ENCODE measurements at regions not wholly inside any gene's neighbourhood (a gene's known extent, or its start where the extent isn't known, plus 50 kb on each side); places are given as distances from the start of the nearest gene placed in this dataset.

GRCh38 chr18:72360634-72361033, 183.5 kb downstream of the CBLN2 start:
- TF ChIP-seq CTCF (IDR thresholded peaks at IDR 0.05; ENCODE audit: unreplicated experiment in 3 of 3): no peak
- Mint-ChIP-seq H3K4me1 (no peaks in the 10 kb centered on the region), H3K27ac (no peak overlapping the region), H3K27me3 (ENCODE audit: low read depth) (no peaks in the 10 kb centered on the region), H3K36me3 (ENCODE audit: low read depth) (no peaks in the 10 kb centered on the region), H3K9me3 (no peaks in the 10 kb centered on the region), H3K4me3 (no peak overlapping the region)

GRCh38 chr18:72342933-72343332, 201.2 kb downstream of the CBLN2 start:
- Mint-ChIP-seq H3K4me1 (no peaks in the 10 kb centered on the region), H3K9me3 (no peaks in the 10 kb centered on the region), H3K36me3 (ENCODE audit: low read depth) (no peaks in the 10 kb centered on the region), H3K27ac (no peak overlapping the region), H3K4me3 (no peak overlapping the region), H3K27me3 (ENCODE audit: low read depth) (peaks cover 8% of the 10 kb centered on the region)
- no peak for TF ChIP-seq CTCF (IDR thresholded peaks at IDR 0.05; ENCODE audit: unreplicated experiment in 3 of 3)

GRCh38 chr18:72339976-72340375, 204.2 kb downstream of the CBLN2 start:
- Mint-ChIP-seq H3K4me1 (no peaks in the 10 kb centered on the region), H3K4me3 (no peak overlapping the region), H3K27me3 (ENCODE audit: low read depth) (peaks cover 6% of the 10 kb centered on the region), H3K9me3 (no peaks in the 10 kb centered on the region), H3K27ac (no peak overlapping the region), H3K36me3 (ENCODE audit: low read depth) (no peaks in the 10 kb centered on the region)
- TF ChIP-seq CTCF (IDR thresholded peaks at IDR 0.05; ENCODE audit: unreplicated experiment in 3 of 3): no peak

GRCh38 chr18:72336786-72337185, 207.4 kb downstream of the CBLN2 start:
- peaks cover 13% of the 10 kb centered on the region for H3K27me3 Mint-ChIP-seq (ENCODE audit: low read depth)
- no peak overlapping the region for H3K27ac Mint-ChIP-seq
- no peaks in the 10 kb centered on the region for H3K4me1 Mint-ChIP-seq
- TF ChIP-seq CTCF (IDR thresholded peaks at IDR 0.05; ENCODE audit: unreplicated experiment in 3 of 3): no peak
- H3K4me3 Mint-ChIP-seq: no peak overlapping the region
- H3K9me3 Mint-ChIP-seq: no peaks in the 10 kb centered on the region
- no peaks in the 10 kb centered on the region for H3K36me3 Mint-ChIP-seq (ENCODE audit: low read depth)

GRCh38 chr18:72329533-72329932, 214.6 kb downstream of the CBLN2 start:
- no peaks in the 10 kb centered on the region for H3K4me1 Mint-ChIP-seq
- H3K27ac Mint-ChIP-seq: no peak overlapping the region
- no peaks in the 10 kb centered on the region for H3K9me3 Mint-ChIP-seq
- TF ChIP-seq CTCF (IDR thresholded peaks at IDR 0.05; ENCODE audit: unreplicated experiment in 3 of 3): no peak
- H3K4me3 Mint-ChIP-seq: no peak overlapping the region
- no peaks in the 10 kb centered on the region for H3K36me3 Mint-ChIP-seq (ENCODE audit: low read depth)
- peaks cover 2% of the 10 kb centered on the region for H3K27me3 Mint-ChIP-seq (ENCODE audit: low read depth)

- no peak for TF ChIP-seq CTCF (IDR thresholded peaks at IDR 0.05; ENCODE audit: unreplicated experiment in 3 of 3)
- Mint-ChIP-seq H3K9me3 (no peaks in the 10 kb centered on the region), H3K4me1 (no peaks in the 10 kb centered on the region), H3K36me3 (ENCODE audit: low read depth) (no peaks in the 10 kb centered on the region), H3K27me3 (ENCODE audit: low read depth) (no peaks in the 10 kb centered on the region), H3K27ac (no peak overlapping the region), H3K4me3 (no peak overlapping the region)
Observed at GRCh38 chr18:72325307-72325706, 218.8 kb downstream of the CBLN2 start.
